ENCODE measurements at regions not wholly inside any gene's neighbourhood (a gene's known extent, or its start where the extent isn't known, plus 50 kb on each side); places are given as distances from the start of the nearest gene placed in this dataset.

DNA sequence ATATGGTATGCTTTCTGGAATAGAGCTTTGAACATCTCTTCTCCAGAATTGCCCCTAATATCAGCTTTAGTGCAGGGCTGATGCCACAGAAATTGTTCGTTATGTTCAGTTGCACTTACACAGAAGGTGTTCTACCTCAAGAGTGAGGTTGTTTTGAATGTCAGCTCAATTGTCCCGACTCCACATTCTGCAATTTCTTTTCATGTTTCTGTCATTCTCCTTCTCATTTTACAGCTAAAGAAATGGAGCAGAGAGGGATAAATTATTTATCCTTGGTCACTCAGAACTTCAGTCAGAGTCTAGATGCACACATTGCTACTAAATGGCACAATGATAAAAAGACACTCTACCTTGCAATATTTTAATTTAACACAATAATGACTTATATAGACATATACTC is 137.0 kb upstream of the CCN2 start:
- no peak for DNase-seq
- H3K9me3 Mint-ChIP-seq, result peaks cover 7 to 8% of the 10 kb centered on the region in 2 experiments; a peak in 4 of 5 replicates
- no peaks in the 10 kb centered on the region for H3K9me3 ChIP-seq (ENCODE audit: control insufficient read depth, low read depth, low read length)
- no peak overlapping the region for H4K8ac ChIP-seq (replicated peaks; ENCODE audit: insufficient read length, low read depth, low read length)
- H3K23me2 ChIP-seq (ENCODE audit: insufficient read length, low read depth, low read length, poor library complexity, severe bottlenecking), result no peaks in the 10 kb centered on the region
- no peak overlapping the region for H3K14ac ChIP-seq (ENCODE audit: insufficient read depth, low read length)
- peaks cover 0 to 16% (median 5%) of the 10 kb centered on the region in 3 experiments; a peak in 5 of 7 replicates for H3K36me3 Mint-ChIP-seq (ENCODE audit: insufficient read depth in 1 of 3, low read depth in 3 of 3)
- no peaks in the 10 kb centered on the region for H3K27me3 Mint-ChIP-seq (ENCODE audit: low read depth)
- no peak overlapping the region for H3K56ac ChIP-seq (ENCODE audit: insufficient read length, low read depth, low read length)
- no peak overlapping the region for H3K4me3 Mint-ChIP-seq
- H3K4me1 Mint-ChIP-seq, result peaks cover 20 to 33% of the 10 kb centered on the region in 2 experiments
- no peak overlapping the region for H3K23ac ChIP-seq (ENCODE audit: insufficient read length, low read depth, low read length)
- H3T11ph ChIP-seq (ENCODE audit: low read length), result no peak overlapping the region
- no peak overlapping the region for H2BK12ac ChIP-seq (ENCODE audit: insufficient read length, low read depth, low read length)
- TF ChIP-seq, protein P1, sequence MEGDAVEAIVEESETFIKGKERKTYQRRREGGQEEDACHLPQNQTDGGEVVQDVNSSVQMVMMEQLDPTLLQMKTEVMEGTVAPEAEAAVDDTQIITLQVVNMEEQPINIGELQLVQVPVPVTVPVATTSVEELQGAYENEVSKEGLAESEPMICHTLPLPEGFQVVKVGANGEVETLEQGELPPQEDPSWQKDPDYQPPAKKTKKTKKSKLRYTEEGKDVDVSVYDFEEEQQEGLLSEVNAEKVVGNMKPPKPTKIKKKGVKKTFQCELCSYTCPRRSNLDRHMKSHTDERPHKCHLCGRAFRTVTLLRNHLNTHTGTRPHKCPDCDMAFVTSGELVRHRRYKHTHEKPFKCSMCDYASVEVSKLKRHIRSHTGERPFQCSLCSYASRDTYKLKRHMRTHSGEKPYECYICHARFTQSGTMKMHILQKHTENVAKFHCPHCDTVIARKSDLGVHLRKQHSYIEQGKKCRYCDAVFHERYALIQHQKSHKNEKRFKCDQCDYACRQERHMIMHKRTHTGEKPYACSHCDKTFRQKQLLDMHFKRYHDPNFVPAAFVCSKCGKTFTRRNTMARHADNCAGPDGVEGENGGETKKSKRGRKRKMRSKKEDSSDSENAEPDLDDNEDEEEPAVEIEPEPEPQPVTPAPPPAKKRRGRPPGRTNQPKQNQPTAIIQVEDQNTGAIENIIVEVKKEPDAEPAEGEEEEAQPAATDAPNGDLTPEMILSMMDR (conservative IDR thresholded peaks at IDR 0.05), result no peak
- H3K79me2 ChIP-seq (ENCODE audit: insufficient read depth, low read length), result no peaks in the 10 kb centered on the region
- no peak overlapping the region for H3K18ac ChIP-seq (ENCODE audit: insufficient read length, low read depth, low read length)
- H2BK120ac ChIP-seq (ENCODE audit: low read depth, low read length, poor library complexity, severe bottlenecking), result no peak overlapping the region
- H3K4ac ChIP-seq (ENCODE audit: low read depth, low read length), result no peak overlapping the region
- no peaks in the 10 kb centered on the region for H3K79me1 ChIP-seq (ENCODE audit: insufficient read depth, low read depth, low read length, poor library complexity, severe bottlenecking)
- no peak overlapping the region for H2BK15ac ChIP-seq (ENCODE audit: low read depth, low read length)
- no peak overlapping the region for H2AFZ ChIP-seq (ENCODE audit: low read length)
- WGBS (ENCODE audit: extremely low coverage, insufficient read length, low lambda C conversion rate), result no CpG with 5 or more reads among the region's 2 CpGs
- no peaks in the 10 kb centered on the region; the same call in 1 of the 2 replicates for H3K4me1 ChIP-seq (ENCODE audit: insufficient read depth, low read length)
- no peak overlapping the region for H3K27ac Mint-ChIP-seq
- H3K9ac ChIP-seq (ENCODE audit: extremely low read depth, insufficient read length, low read length), result peak overlapping the region; percentile 23
- H3K4me2 ChIP-seq (ENCODE audit: insufficient read depth, insufficient read length, low read length), result no peak overlapping the region
- no peak overlapping the region for H2BK20ac ChIP-seq (ENCODE audit: low read depth, low read length, poor library complexity, severe bottlenecking)
- H4K91ac ChIP-seq (ENCODE audit: insufficient read length, low read depth, low read length), result no peak overlapping the region
- no peak overlapping the region for H4K5ac ChIP-seq (ENCODE audit: insufficient read length, low read depth, low read length)
- H2BK5ac ChIP-seq (ENCODE audit: insufficient read length, low read length), result no peak overlapping the region
- no peaks in the 10 kb centered on the region for H4K20me1 ChIP-seq (ENCODE audit: control insufficient read depth, insufficient read depth, insufficient read length)
- H3K27me3 ChIP-seq (ENCODE audit: insufficient read depth, low read length), result no peaks in the 10 kb centered on the region
- no peak overlapping the region for H2AK5ac ChIP-seq (ENCODE audit: insufficient read length, low read length)
- H3K27ac ChIP-seq (ENCODE audit: insufficient read length, low read depth, low read length), result no peak overlapping the region
